NCI-H510A (cell line): ENCODE measurements at regions not wholly inside any gene's neighbourhood (a gene's known extent, or its start where the extent isn't known, plus 50 kb on each side); places are given as distances from the start of the nearest gene placed in this dataset.

Experiments
- DNase-seq: peaks from one replicate; lab custom pipeline; 2025; lab: John Stamatoyannopoulos, UW

DNA sequence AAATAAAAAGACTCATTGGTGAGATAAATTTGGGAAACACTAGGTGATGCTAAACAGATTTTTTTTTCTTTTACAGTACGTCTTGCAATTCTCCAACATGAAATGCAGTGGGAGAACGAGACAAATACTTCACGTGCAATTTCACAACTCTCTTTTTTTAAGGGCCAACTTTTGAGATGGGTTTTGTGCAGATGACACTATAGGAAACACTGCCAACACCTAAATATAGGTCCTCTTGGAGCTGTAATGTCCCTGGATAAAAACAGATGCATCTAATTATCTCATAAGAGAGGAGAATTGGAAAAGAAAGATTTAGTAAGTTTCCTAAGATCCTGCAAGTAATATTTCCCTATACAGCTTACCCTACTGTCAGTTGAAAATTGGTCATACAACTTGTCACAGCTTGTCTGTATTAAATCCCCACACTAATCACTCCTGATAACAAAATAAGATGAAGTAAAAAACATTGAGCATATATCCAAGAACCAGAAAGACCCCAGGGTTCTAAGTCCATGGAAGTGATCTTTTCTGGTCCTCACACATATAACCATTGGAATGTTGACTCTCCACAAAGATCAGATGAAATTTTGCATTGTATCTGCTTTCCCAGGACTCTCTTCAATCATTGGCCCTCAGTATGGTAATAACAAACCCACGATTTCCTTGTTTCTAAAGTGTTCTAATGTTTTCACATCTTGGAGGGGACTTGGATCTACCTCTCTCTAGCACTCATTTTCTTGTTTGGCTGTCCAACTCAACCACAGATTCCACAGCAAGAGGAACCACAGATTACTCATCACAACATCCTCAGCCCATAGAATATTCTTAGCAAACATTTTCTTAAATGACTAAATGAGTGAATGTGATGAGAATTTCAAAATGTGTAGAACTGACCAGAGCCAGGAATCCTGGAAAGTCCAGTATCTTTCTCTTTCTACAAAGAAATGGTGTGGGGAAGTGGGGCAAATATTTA, 769.4 kb upstream of the USP15 start:
- DNase-seq = no peak

DNA sequence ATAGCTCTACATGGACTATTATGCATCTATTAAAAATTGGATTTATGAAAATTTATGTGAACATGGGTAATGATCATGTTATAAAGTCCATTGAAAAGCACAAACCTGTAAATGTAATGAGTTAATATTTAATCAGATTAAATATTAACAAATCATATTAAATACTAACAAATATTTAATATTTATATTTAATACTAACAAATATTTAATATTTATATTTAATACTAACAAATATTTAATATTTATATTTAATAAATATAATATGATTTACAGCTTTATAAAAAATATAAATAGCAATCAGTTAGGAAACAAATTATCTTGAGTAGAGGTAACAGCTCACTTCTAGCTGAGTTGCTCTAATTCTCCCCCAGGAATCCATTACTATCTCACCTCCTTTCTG, 758.0 kb upstream of the USP15 start:
- DNase-seq = no peak

GRCh38 chr12:61504396-61505080, 755.7 kb upstream of the USP15 start:
- DNase-seq = no peak

DNA sequence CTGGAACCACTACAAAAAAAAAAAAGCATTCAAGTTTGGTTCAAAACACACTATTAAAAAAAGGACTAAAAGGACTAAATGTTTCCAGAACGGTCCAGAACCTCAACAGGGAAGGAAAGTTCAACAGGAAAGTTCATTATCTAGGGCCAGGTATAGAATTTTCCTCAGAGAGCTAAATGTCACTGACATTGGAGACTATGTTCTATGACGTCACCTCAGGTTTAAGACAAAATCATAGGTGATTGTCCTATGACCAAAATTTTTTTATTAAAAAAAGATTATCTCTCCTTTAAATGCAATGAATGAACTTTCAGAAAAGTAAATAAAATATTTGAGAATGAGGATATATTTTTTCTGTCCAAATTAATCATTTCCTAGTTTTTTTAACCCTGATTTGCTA, 746.7 kb upstream of the USP15 start:
- no peak for DNase-seq

DNA sequence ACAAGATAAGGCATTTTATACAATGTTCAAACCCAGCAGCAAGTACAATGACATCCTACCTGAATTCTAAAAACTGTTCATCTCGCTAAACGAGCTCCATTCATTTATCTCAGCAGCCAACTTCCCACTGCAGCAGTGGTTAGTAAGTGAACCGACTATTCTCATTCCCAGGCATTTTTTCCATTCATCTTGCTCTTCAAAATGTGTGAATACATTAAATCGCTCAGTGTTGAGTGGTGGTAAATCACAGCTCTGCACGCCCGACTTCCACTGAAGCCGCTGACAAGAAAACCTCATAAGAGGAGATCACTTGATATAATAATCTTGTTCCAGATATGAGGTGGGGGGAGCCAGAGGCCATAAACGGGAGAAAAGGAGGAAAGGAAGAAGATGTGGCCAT, 746.2 kb upstream of the USP15 start:
- DNase-seq = no peak

DNA sequence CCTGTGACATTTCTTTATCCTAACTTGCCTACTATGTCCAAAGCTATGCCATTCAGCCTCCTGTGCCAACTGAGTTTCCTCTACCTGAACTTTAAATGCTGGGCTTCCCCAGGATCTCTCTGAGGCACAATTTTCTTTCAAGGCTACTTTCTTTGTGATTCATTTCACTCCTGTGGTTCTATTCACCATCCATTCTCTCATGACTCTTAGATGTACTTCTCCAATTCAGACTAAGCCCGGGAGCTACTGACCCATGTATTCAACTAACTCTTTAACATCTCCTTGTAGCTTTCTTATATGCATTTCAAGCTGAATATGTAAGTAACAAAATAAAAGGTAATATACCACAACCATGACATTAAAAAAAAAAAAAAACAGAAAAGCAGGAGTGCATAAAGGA, 738.9 kb upstream of the USP15 start:
- DNase-seq = no peak

DNA sequence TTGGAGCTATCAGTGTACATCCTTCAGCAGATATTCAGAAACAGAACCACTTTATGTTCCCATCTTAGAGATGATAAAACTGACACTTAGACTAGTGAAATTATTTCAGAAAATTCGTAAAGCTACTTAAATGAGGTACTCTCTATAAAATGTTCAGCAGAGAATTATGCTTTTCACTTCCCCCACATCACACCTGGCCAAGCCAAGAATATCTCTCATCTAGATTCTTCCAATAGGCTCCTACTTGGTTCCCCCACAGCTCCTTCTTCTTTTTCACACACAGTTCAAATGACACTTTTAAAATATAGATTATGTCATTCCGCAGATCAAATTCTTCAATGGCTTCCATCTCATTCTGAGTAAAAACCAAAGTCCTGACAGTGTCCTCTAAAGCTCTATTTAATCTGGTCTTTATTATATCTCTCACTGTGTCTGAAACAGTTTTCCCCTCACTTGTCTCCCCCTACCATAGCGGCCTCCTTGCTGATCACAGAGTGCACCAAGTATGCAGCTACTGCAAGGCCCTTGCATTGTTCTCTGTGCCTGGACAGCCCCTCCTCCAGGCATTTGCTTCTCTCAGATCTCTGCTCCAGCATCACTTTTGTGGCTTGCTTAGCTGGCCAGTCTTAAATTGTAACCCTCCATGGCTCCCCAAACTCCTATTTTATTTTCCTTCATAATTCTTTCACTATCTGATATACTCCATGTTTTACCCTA, 736.8 kb upstream of the USP15 start:
- no peak for DNase-seq

- DNase-seq = no peak
These were observed 735.4 kb upstream of the USP15 start for GRCh38 chr12:61524851-61525250.

- no peak for DNase-seq
These were observed 734.9 kb upstream of the USP15 start for GRCh38 chr12:61525331-61525730.

DNA sequence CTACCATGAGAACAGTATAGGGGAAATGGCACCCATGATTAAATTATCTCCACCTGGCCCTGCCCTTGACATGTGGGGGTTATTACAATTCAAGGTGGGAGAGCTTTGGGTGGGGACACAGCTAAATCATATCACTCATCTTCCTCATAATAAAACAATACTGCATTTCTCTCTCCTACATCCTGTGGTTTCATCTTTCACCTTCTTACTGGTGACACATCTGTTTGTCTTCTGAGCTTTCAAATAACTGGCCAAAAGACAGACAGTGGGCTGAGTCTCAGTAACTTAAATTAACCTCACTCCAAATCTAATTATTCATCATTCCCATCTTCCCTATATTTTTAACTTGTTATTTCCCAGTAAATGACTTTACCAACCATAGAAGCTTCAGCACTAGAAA, 729.7 kb upstream of the USP15 start:
- no peak for DNase-seq

DNA sequence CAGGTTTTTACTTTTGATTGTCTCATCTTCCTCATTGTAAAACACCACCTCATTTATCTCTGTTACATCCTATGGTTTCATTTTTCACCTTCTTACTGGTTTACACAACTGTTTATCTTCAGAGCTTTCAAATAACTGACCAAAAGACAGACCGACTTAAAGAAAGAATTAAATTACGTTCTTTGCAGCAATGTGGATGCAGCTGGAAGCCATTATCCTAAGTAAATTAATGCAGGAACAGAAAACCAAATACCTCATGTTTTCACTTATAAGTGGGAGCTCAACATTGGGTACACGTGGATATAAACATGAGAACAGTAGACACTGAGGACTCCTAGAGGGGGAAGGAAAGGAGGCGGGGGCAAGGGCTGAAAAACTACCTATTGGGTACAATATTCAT, 729.0 kb upstream of the USP15 start:
- DNase-seq = no peak

DNA sequence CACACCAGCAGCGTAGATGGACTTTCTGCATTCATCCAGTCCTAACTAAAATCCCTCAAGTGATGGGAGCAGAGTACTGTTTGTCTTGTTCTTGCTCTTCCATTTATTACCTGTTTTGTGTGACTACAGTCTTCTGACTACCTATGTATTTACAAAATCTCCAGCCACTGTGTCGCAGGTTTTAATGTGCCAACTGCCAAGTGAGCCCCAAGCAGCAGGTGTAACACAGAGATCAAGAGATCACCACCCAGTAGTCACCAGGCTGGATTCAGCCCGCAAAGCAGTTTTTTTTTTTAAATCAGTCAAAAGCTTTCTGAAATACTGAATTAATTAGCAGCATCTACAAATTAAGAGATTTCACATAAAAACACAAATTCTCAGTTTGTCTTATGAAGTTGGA, 724.1 kb upstream of the USP15 start:
- DNase-seq = no peak

DNA sequence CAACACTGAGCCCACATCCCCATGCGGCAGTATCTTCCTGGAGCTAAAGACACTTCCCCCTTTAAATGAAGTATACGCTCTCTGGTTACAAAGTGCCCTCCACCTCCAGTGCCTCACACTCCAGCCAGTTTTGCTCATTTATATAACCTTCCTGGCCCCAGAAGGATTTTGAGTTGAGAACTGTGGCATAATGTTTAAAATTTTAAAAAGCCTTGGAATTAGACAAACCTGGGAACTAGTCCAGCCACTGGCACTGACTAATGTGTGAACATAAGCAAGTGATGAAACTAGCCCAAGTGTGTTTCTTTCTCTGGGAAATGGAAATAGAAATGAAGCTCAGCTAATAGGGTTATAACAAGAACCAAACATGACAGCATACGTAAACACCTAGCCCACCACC, 723.7 kb upstream of the USP15 start:
- no peak for DNase-seq

GRCh38 chr12:61538951-61539350, 721.3 kb upstream of the USP15 start:
- DNase-seq = no peak

GRCh38 chr12:61542551-61542950, 717.7 kb upstream of the USP15 start:
- DNase-seq = no peak

GRCh38 chr12:61546296-61546695, 713.9 kb upstream of the USP15 start:
- peak; percentile 48 for DNase-seq

DNA sequence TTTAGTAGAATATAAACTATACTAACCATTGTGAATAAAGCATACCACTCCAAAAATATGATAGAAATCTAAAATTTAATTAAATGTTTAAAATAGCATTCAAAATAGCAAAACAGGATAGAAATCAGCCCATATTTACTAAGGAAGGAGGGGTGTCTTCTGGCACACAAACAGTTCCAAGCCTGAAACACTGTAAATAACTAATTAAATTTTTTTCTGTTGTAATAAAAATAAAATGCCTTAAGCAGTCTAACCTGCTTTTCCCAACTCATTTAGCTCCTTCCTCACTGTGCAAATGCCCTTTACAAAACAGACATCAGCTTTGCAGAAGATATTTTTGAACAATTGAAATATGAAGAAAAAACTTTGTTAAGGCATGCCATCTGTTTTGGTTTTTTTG, 707.1 kb upstream of the USP15 start:
- DNase-seq = no peak

DNA sequence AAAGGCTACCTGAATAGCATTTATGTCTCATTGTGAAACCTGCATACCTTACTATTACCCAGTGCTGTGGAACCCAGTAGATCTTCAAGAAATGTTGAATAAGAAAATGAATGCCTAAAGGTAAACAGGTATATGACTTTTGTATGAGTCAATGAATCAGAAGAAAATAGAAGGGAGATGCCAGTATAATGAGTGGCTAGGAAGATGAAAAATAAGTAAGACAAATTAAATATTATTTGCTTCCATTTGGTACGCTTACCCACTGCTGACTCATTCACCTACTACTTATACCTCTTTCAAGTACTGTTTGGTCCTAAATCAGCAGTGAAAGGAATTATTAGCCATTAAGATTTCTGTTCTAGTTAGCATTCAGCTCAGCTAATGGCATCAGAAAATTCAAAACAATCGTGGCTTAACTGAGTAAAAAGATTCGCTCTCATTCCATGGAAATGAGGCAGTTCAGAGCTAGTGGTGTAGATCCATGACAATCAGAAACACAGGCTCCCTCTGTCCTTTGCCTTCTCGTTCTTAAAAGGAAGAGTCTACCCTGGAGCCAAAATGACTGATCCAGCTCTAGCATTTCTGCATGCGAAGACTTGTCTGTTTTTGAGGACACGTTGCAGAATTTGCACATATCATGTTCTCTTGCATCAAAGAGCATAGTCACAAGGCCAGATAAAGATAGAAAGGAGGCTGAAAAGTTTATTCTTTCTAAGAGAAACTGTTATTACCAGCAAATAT, 705.8 kb upstream of the USP15 start:
- DNase-seq = no peak

GRCh38 chr12:61563665-61564450, 696.3 kb upstream of the USP15 start:
- DNase-seq = no peak

DNA sequence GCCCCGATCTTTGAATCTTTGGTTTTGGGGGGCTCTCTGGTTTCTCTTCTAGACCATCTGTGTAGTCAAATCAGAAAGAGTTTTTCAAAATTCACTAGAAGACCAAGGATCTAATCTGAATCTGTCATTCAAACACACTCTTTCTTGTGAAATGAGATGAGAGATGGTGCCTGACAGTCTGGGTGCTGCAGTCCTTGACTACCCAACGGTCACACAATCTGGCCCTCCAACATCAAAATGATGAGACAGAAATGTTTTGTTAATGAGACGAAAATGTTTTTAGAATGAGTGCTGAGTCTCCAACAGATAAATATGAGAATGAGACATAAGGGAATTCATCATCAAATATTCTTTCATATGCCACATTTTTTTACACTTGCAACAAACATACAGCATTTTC, 695.7 kb upstream of the USP15 start:
- DNase-seq = no peak

GRCh38 chr12:61566183-61566582, 694.0 kb upstream of the USP15 start:
- DNase-seq = no peak
